Right hindlimb (tissue), 1 donor: ENCODE measurements at regions not wholly inside any gene's neighbourhood (a gene's known extent, or its start where the extent isn't known, plus 50 kb on each side); places are given as distances from the start of the nearest gene placed in this dataset.
"Not testable (repeated sequence)": the region's sequence is repeated elsewhere in the genome, so short reads cannot be mapped to it uniquely, and the experiment has no call there.

Experiments used
- DNase-seq: peaks from one replicate; pipeline ENCODE4 v3.0.0-alpha.2; 2018

DNA sequence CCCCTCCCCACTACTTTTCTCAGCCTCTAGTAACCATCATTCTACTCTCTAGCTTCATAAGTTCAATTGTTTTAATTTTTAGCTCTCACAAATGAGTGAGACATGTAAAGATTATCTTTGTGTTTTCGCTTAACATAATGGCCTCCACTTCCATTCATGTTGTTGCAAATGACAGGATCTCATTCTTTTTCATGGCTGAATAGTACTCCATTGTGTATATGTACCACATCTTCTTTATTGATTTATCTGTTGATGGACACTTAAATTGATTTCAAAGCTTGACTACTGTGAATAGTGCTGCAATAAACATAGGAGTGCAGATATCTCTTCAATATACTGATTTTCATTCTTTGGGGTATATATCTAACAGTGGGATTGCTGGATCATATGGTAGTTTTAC is 699.8 kb upstream of the NR2F2 start:
- no peak for DNase-seq

GRCh38 chr15:95635666-95636065 is 694.8 kb upstream of the NR2F2 start:
- no peak for DNase-seq

- no peak for DNase-seq
Observed at GRCh38 chr15:95636107-95636506, 694.4 kb upstream of the NR2F2 start.

- not testable (repeated sequence) for DNase-seq
Observed at GRCh38 chr15:95637234-95637633, 693.3 kb upstream of the NR2F2 start.

DNA sequence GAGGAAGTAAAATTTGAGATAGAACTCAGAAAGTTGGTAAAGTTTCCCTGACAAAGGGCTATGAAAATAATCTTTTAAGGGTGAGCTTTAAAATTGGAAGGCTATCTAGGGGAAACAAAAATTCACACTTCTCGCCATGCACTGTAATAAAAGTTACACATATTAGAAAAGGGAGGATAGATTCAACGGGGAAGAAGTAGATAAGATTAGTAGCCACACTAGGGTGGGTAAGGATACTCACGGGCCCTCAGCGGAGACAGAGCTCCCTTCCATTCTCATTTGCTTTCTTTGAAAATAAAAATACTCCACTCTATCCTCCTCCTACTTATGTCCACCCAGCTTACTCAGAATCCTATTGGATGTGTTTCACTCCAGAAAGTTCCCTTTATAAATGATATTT is 691.3 kb upstream of the NR2F2 start:
- DNase-seq, result no peak

DNA sequence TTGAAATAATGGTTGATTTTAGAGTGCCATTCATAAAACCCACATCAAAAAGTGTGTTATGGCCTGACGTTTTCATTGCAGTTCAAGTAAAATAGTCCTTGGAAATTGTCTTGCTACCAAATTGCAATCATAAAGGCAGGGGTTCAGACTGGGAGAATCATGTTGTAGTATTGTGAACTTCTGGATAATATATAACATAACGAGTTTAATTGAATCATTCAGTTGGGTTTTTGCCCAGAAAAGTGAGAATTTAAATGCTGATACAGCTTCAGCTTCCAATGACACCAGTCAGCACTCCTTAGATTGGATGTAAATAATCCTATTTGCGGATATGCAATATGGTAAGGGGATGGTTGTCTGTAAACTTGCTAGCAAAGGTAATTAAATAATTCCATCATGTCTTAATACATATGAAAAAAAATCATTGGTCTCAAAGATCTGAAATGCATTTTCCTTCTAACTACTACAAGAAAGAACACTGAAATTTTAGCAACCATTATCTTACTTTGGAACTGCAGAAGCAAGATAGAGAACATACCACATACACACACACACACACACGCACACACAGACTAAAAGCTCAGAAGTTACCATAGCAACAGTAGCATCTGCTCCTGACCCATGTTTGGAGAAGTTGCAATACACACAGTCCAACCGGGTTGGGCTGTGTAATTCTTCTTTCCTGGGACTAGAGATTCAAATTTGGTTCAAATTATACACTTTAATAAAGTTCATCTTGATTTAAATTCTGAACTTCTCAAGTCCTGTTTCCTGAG is 686.2 kb upstream of the NR2F2 start:
- peak; percentile 27 for DNase-seq

DNA sequence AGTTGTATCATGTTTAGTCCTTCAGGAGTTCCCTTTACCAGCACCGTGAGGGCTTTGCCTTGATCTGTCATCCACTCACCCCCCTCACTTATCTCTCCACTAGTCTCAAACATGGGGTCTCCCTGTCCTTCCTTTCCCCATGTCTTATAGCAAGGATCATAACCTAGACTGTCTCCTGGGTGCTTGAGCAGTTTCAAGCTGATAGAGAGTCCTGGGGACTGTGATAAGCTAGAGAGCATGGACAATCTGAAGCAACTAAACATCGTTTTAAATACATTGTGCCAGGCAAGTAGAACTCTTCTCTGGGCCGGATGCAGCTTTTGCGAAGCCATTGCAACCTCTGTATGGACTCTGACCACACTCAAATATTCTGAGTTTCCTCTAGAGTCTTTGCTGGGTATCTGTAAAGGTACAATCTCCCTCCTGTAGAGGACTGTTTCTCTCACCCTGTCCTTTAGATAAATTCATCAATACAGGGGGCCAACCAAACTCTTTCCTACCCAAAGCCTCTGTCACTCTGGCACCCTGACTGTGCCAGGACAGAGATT is 684.6 kb upstream of the NR2F2 start:
- DNase-seq, result no peak

GRCh38 chr15:95646484-95647273 is 683.8 kb upstream of the NR2F2 start:
- no peak for DNase-seq

- DNase-seq, result no peak
Observed at GRCh38 chr15:95647531-95648277, 682.8 kb upstream of the NR2F2 start.

- DNase-seq, result no peak
Observed at GRCh38 chr15:95653361-95653805, 677.1 kb upstream of the NR2F2 start.

- no peak for DNase-seq
Observed at GRCh38 chr15:95655089-95655607, 675.4 kb upstream of the NR2F2 start.

DNA sequence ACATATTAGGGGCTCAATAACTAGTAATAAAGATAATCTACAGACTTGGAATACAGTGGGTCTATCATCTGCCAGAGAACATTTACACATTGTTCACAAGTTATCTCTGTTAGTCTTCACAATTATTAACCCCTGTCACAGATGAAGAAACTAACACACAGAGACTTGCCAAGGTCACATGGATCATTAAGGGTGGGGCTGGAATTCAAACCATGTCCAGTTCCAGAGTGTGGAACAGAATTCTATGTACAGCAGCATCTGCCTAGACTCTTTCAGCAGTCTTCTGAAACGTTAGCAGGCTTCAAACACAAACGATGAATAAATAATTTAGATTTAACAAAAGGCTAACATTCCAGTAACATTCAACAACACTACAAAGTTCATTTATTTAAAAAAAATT is 673.9 kb upstream of the NR2F2 start:
- DNase-seq, result no peak

DNA sequence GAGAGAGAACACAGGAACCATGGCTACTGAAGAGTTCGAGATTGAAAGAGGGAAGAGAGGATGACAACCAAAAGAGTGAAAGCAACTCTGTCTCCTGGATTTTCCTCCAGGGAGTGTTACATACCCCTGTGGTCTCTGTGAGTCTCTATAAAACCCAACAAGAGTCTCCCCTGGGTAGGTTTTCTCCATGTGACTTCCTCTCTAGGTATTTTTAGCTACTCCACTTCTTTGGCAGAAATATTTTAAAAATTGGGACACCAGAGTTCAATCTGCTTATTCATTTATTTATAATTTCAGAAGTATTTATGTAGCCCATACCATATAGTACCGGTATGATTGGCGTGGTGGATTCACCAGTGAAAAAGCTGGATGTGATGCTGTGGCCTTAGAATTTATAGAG is 671.7 kb upstream of the NR2F2 start:
- DNase-seq, result no peak

- no peak for DNase-seq
Observed at GRCh38 chr15:95659656-95660055, 670.8 kb upstream of the NR2F2 start.

GRCh38 chr15:95662638-95663037 is 667.9 kb upstream of the NR2F2 start:
- no peak for DNase-seq

DNA sequence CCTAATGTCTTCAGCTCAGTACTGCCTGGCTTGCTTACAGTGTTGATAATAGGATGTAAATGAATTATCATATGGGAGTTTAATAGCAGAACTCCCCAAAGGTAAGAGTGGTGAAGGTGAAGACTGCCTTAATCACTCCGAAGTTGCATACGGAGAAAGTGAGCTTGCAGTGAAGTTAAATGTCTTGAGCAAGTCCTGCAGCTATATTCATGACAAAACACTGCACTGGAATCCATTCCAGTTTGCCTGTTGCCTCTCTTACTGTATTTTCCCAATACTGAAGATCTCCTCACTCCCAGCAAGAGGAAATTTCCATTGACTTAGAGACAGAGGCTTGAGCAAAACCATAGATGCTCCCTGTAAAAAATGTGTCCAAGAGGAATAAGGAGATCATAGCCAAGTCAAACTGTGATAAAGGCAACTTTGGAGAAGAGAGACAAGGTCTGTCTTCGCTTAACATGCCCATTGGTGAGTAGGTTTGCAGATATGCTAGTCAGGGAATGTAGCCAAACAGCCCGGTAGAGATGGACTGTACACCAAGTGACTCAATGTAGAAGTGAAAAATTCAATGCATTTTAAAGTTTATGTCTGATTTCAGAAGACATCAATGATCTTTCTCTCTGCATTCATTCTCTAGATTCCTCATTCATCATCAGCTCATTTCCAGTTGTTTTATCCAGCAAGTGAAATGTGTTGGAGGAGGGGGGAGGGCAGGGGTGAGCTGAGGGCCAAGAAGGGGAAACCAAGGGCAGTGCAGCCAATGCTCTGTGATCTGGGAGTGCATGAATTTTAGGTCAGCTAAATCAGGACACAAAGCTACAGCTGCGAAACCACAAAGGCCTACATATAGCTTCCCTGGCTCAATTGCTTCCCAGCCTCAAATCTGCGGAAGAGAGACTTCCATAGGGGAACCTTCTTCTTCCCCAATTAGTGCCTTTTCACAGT is 667.1 kb upstream of the NR2F2 start:
- peak; percentile 41 for DNase-seq

DNA sequence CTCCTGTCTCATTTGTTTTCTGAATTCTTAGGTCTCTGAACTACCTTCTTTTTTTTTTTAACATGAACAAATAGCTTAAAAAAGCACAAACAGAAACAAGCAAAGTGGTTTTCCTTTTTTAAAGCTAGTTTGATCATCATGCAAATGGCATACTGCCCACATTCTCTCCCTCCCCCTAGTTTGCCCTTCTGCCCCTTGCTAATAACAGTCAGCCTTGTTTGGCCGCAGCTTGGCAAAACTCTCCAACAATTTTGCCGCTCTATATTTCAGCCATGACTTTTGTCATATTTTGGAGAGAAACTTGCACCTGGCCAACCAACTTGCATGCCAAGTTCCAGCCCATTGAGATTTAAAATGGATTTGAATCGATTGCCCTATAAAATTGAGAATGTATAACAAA is 666.0 kb upstream of the NR2F2 start:
- no peak for DNase-seq

DNA sequence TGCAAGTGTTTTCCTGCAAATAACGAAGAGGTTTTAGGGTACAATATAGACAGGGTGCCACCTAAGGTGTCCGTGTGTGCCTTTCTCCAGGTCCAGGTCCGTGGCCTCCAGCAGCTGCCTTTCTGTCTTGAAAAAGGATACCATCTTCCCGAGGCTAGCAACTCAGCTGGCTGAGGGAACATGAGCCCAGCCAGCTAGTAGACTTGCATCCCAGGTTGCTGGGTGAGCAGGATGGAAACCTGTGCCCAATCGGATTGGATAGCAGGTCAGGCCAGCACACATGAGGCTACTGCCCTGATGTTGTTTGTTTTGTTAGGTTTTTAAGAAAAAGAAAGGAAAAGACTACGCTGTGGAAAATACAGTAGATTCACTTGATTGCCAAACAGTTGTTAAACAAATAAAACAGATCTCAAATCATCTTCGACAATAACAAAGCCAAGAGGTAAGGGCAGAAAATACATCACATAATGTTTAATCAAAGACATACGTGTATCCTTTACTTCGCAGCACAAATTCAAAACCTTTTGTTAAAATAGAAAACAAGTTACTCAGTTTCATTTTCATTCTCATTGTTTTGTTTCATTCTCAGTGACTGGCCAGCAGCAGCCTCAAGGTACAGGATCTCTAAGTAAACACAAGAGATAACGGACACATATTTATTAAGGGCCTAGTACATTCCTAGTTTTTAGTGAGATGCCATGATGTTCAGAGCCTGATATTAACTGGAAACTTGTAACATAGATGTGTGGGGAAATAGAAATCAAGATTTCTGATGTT is 661.2 kb upstream of the NR2F2 start:
- DNase-seq, result peak; percentile 25

DNA sequence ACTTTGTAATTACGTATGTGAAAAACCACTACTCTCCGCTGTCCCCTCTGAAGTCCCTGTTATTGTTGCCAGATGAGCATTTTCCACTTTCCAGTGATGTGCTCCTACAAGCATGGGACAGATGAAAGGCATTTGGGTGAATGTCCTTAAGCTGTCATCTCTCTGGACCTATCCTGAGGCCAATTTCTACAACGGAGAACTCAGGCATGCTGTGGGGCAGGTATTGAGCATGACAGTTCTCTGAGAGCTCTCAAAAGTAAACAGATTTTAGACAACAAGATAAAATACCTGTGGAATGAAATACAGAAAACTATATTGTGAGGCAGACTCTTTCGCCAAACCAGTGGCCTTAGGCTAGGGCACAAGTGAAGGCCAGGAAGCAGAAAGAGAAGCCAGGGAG is 656.5 kb upstream of the NR2F2 start:
- DNase-seq, result no peak

- DNase-seq, result no peak
Observed at GRCh38 chr15:95676500-95676899, 654.0 kb upstream of the NR2F2 start.
